Raji (cell line): ENCODE measurements at regions not wholly inside any gene's neighbourhood (a gene's known extent, or its start where the extent isn't known, plus 50 kb on each side); places are given as distances from the start of the nearest gene placed in this dataset.

Experiments
- POLR2A ChIP-seq: IDR thresholded peaks from 2 replicates; pipeline ENCODE4 v1.6.1; 2011; ENCODE audit warnings: low read depth, low read length, control low read depth; ENCODE audit not compliant: insufficient read depth

DNA sequence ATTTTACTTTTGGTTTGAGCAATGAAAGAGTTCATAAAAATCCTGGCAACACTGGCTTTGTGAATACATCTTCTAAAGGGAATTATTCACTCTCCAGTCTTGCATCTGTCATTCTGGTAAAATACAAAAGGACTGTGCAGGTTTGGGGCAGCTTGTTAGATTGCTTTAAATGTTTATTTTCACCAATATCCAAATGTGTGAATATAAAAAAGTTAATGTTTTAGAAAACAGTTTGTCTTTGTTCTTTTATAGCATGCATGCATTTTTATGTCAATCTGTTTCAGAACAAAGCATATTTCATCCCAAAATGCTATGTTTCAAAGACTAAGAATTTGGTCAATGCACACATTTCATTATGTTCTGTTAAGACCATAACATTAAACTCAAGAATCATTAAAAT, 1145.4 kb downstream of the OLFM4 start:
- TF ChIP-seq POLR2A = no peak

DNA sequence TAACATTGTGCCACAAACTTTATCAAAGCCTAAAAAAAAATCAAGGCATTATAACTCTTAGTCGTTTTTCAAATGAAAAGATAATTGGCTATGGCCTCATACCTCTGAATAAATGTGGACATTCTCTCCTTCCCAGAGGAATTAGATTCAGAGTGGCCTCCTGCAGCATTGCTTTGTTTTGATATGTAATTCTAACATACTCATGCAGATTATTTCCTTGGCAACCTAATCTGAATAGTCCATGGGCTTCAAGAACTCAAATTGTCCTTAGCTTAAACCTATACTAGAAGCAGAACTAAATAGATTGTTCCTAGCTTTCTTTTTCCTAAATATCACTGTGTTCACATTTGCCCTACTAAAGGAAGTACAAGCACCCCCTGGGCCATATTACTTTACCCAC, 1146.9 kb downstream of the OLFM4 start:
- no peak for TF ChIP-seq POLR2A

DNA sequence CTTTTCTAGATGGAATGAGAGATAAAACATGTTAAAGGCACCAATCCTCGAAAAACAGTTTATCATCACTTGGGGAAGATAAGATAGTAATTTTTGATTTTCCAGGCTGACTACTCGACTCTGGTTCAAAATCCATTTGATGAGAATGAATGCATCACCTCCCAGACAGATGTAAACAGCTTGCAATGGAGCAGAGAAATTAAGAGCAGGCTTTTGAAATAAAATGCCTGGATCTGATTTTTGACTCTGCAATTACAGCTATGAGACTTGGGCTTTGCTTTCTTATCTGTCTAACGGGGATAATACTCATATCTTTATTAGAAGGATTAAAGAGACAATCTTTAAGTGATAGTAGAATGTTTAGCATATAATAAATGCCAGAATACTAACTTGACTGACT, 1148.9 kb downstream of the OLFM4 start:
- no peak for TF ChIP-seq POLR2A

DNA sequence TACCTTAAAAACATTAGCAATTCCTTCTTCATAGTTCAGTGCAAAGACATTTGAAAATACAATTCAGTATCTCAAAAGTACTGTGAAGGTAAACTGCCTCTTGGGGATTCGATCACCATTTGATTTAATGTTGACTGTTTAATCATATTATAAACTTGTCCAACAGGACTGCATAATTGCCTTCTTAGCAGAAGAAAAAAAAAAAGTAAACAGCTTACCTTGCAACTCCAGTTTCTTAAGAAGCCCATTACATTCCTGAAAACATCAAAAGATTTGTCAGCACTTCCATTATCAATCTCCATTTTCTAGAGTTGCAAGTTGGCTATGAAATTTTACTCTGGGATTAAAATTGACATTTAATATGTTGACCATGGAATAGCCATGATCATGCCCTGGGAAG, 1154.6 kb downstream of the OLFM4 start:
- TF ChIP-seq POLR2A = no peak

DNA sequence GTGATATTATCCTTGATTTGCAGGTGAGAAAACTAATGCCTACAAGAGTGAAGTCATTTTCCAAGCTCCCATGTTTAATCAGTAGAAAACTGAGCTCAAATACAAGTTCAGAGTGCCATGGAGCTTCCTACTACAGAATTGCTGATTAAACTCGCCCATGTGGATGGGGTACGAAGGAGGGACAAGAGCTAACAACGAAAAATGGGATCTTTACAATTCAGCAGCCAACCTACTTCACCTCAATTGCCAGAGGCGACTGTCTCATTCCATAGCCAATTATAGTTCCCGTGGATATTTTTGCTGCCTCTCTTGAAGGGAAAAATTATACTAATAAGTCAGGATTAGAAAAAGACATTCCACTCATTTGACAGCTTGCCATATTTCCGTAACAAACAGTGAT, 1155.1 kb downstream of the OLFM4 start:
- no peak for TF ChIP-seq POLR2A

DNA sequence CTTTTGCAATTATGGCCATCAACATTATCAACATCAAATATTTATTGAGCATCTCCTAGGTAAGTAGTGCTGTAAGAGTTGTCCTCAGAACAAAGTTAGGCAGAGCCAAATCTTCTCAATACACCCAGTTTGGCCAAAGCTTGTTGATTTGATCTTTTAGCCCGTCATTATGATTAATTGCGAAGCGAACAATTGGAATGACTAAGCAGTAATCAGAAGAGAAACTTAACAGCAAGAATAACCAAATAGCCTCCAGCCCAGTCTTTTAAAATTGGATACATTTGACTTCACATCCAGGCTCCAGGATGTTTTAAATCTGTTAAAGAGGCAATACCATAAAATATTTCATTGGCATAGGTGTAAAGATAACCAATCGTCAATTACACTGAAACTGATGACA, 1156.0 kb downstream of the OLFM4 start:
- TF ChIP-seq POLR2A = no peak

DNA sequence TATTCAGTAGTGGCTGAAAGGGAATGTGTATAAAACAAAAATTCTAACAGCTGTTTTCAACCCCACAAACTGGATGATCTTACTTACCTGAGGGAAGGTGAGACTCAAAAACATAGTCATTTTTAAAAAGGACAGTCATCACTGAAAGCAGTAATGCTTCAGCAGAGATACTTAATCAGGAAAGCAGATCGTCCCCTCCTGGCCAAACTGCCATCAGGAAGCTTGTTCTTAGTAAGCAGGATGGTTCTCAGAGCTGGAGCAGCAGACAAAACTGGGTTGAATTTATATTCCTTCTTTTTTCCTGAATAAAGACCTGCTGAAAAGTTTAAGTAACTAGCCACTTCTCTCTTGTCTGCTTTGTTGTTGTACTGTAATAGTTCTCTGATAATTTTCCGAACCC, 1156.5 kb downstream of the OLFM4 start:
- TF ChIP-seq POLR2A = no peak

DNA sequence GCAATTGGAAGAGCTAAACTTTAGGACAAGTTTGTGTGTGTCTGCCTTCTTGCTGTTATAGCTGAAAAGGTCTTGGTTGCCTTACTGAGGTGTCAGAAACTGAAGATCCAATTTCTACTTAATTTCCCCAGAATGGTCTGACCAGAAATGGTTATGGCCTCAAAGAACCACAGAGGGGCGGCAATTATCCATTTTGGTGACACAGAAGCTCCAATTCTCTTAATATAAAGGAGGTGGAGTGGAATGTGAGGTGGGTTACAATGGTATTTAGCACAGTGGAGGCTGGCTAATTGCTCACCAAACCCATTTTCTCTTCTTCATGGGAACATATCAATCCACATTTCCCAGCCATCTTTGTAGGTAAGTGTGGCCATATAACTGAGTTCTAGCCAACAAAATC, 1157.2 kb downstream of the OLFM4 start:
- TF ChIP-seq POLR2A = no peak

DNA sequence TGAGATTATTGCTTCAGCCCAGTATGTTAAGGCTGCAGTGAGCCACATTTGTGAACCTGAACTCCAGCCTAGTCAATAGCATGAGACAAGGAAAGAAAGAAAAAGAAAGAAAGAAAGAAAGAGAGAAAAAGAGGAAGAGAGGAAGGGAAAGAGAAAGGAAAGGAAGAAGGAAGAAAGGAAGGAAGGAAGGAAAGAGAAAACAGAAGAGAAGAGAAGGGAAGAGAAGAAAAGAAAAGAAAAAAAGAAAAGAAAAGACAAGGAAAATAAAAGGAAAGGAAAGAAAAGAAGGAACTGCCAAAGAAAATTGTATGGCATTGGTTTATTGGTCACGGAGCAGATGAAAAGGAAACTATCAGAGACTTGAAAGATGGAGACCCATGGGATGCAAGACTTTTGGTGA, 1158.8 kb downstream of the OLFM4 start:
- TF ChIP-seq POLR2A = no peak

DNA sequence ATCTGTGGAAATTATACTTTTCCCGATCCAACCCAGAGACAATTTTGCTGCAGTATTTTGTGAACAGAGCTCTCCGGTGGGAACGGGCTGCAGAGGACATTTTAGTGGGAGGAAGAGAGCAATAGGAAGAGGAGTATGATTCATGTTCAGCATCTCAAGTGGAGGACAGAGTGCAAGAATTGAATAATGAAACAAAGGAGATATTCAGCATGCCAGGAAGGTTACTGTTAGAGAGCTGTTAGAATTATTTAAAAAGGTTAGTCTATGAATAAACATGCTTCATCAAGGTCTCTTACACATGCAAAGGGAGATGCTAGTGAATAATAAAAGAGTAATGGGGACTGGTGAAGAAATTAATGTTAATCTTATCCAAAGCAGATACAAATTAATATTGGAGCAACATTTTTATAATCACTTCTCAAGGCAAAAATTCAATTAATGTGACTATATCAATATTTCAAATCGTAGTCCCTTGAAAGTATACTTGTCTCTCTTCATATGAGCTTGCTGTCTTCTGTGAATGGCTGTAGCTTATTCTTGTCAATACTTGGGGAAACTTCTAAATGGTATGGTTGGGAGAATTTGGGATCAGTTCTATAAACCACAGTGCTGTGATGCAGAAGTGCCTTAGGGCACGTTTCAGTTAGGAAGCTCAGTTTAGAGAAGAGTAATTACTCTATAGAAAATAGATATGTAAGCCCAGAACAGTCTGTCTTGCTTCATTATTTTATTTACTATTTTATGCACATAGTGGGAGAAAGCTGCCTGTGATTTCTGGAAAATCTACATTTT, 1165.8 kb downstream of the OLFM4 start:
- TF ChIP-seq POLR2A = no peak

DNA sequence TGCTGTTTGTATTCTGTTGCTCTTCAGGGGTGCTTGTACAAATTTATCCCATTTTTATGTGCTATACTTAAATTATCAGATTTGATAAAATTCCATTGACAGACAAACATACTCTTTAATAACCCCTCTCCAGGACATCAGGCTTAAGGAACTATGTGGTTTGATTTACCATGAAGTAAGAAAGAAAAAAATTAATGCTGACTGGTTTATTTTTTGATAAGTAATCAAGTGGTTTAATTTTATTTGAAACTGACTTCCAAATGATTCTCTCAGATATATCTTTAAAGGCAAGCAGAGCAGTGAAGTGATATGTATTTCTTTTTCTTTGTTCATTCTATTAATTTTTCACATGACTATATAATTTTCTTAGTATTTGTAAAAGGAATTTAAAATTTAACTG, 1168.1 kb downstream of the OLFM4 start:
- no peak for TF ChIP-seq POLR2A

DNA sequence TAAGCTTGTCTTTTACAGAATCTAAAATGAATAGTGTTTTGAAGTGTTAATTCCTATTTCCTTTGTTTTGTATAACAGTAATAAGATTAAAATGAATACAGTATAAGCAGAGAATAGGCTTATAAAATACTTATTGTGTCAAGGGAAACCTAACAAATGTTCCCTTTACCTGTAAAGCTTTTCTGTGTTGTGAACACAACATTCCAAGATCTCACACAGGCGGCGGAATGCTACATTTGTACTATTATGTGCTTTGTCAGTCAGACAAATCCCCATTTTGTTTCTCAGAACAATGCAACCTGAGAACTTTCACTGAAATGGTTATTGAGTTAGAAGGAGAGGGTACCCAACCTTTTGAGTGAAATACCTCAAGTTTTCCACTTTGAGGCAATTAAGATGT, 1170.3 kb downstream of the OLFM4 start:
- TF ChIP-seq POLR2A = no peak

DNA sequence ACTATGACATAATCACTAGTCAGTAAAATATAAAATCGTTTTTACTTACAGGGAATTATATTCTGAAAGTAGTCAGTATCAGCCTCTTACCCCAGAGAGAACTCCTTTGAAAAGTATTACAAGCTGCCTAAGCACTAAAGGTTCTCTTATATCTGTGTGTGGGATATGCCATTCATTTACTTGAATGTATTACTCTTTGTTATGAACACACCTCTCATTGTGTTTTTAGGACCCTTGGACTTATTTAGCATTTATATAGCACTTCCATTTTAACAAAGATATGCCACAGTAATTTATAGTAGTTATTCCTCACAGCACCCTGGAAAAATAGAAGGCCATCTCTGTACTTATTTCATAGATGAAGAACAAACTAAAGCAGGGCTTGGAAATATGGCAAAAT, 1178.0 kb downstream of the OLFM4 start:
- no peak for TF ChIP-seq POLR2A

DNA sequence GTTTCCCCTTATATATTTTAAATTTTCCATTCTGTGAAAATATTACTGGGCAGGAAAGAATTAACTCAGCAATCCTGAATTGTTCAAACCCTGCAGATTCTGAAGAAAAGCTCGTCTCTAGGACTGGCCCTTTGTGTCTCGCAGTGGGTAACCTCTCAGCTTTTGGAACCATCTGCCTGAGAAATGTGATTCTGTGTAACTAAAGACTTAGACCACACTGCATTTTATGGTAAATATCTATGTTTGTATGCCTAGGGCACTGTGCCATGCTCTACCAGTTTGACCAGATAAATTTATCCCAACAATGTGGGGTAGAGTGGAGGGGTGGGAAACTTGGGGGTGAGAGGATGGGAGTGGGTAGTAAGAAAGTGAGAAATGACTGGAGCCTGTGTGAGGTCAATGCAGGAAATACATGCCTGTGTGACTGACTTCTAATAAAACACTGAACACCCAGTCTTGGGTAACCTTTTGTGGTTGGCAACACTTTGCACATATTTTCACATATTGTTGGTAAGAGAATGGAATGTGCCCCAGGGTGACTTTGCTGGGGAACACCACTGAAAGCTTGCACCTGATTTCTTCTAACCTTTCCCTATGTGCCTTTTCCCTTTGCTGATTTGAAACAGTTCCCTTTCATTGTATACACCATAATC, 1181.9 kb downstream of the OLFM4 start:
- no peak for TF ChIP-seq POLR2A

DNA sequence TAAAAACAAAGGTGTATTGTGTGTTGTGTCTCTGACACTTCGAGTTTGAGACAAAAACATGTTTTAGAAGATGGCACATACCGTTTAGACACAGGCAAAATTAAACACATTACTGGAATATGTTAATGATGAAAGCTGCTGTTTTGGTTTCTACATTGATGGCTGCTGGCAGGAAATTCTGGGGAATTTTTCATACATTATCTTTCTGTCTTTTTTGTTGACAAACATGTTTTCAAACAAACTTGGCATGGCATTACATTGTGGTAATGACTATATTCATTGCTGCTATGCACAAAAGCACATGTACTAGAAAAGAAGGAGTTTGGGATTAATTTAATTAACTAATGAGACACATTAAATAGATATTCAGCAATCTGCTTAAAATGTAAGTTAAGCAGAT, 1187.6 kb downstream of the OLFM4 start:
- TF ChIP-seq POLR2A = no peak

DNA sequence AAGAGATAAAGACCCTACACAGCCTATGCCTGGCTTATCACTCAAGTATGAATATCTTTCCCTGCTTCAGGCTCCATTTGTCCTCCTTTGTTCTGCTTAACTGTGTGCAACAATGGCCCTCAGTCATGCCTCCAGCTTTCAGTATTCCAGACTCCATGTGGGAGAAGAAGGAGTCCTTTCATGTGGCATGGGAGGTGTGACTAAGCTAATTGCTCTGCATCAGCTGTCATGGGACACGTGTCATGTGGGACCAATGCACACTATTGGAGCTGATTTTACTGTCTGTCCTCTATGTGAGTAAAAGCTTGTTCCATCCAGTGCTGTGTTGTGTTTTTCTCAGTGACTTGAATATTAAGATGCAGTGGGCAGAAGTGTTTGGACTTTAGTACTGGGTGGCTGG, 1198.3 kb downstream of the OLFM4 start:
- TF ChIP-seq POLR2A = no peak

DNA sequence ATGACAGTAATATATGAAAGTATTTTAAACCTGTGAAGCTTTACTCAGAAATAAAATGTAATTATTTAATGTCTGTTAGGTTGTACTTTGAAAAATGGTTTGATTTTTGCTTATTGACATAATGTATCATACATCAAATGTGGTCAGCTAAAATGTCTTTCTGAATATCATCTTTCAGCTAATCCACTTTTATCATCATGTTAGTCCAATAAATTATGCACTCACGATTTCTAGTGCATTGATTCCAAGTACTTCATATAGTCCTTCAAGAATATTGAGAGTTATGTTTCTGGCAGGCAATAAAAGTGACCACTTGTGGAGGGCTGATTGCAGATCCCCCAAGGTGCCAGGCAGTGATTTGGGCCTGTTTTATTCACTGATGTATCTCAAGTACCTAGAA, 1204.1 kb downstream of the OLFM4 start:
- no peak for TF ChIP-seq POLR2A
